HG03064 (cell line): ENCODE measurements at regions not wholly inside any gene's neighbourhood (a gene's known extent, or its start where the extent isn't known, plus 50 kb on each side); places are given as distances from the start of the nearest gene placed in this dataset.

Source experiments
- ATAC-seq: cut with Tn5 transposase; IDR thresholded peaks from one replicate; pipeline ENCODE4 v1.9.1; 2021; ENCODE audit warnings: low read depth; ENCODE audit not compliant: unreplicated experiment

GRCh38 chr3:161794551-161794950, 297.9 kb downstream of the OTOL1 start:
- ATAC-seq = no peak

DNA sequence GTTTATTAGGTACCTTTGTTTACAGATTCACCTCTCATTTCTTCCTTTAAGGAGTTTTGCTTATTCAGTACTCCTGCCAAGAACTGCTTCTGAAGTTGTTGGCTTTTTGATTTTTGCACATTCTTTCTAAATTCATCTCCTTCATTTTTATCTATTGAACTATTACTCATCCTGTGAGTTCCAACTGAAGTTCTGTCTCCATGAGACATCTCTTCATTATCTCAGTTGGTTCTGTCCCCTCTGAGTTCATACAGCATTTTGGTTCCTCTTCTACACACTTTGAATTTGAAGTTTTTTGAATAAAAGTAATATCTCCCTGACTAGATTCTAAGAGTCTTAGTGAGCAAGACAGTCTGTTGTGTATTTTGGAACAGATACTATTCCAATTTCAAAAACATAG, 299.7 kb downstream of the OTOL1 start:
- ATAC-seq = no peak

- ATAC-seq = no peak
These were observed 300.2 kb downstream of the OTOL1 start for GRCh38 chr3:161796780-161797179.

DNA sequence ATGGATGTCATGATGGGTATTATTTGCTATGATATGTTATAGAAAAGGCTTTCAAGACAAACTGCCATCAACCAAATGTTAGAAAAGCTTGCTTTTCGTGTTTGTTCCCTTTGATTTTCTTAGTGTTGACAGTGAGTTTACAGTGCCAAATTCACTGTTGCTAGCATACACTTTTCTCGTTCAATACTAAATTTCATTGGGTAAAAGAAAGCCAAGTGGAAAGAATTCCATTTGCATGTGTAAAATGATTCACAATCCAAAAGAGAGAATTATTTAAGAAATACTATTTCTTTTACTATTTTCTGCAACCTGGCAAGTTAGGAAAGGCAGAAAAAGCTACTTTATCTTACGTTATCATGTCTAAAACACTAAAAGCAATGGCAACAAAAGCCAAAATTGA, 301.4 kb downstream of the OTOL1 start:
- ATAC-seq = no peak

DNA sequence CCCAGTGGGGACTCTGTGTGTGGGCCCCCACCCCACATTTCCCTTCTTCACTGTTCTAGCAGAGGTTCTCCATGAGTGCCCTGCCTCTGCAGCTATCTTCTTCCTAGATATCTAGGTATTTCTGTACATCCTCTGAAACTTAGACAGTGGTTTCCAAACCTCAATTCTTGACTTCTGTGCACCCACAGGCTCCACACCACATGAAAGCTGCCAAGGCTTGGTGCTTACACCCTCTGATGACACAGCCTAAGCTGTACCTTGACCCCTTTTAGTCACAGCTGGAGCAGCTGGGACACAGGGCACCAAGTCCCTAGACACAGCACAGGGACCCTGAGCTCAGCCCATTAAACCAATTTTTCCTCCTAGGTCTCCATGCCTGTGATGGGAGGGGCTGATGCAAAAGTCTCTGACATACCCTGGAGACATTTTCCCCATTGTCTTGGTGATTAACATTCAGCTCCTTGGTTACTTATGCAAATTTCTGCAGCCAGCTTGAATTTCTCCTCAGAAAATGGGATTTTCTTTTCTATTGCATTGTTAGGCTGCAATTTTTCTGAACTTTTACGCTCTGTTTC, 304.5 kb downstream of the OTOL1 start:
- no peak for ATAC-seq

- ATAC-seq = no peak
These were observed 321.5 kb downstream of the OTOL1 start for GRCh38 chr3:161818106-161818505.

GRCh38 chr3:161821591-161821990, 325.0 kb downstream of the OTOL1 start:
- no peak for ATAC-seq

- ATAC-seq = no peak
These were observed 325.7 kb downstream of the OTOL1 start for GRCh38 chr3:161822291-161822690.

GRCh38 chr3:161823910-161824309, 327.3 kb downstream of the OTOL1 start:
- ATAC-seq = no peak

GRCh38 chr3:161838021-161838420, 341.4 kb downstream of the OTOL1 start:
- ATAC-seq = no peak

DNA sequence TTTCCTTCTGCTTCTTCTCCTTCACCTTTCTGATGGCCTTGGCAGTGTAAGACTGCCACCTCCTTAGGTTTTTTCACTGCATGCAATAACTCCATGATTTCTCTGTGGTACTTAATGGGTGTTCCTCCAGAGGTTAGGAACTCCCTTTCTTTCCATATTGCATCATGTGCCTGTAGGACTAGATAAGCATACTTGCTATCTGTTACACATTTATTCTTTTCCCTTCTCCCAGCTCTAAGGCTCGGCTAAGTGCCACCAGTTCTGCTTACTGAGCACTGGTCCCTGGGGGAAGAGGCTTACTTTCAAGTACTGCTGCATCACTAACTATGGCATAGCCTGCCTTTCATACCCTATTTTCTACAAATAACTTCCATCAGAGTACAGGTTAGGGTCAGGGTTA, 351.8 kb downstream of the OTOL1 start:
- no peak for ATAC-seq

- ATAC-seq = peak; percentile 78
These were observed 355.4 kb downstream of the OTOL1 start for GRCh38 chr3:161851941-161852566.

- no peak for ATAC-seq
These were observed 356.1 kb downstream of the OTOL1 start for GRCh38 chr3:161852744-161853143.

DNA sequence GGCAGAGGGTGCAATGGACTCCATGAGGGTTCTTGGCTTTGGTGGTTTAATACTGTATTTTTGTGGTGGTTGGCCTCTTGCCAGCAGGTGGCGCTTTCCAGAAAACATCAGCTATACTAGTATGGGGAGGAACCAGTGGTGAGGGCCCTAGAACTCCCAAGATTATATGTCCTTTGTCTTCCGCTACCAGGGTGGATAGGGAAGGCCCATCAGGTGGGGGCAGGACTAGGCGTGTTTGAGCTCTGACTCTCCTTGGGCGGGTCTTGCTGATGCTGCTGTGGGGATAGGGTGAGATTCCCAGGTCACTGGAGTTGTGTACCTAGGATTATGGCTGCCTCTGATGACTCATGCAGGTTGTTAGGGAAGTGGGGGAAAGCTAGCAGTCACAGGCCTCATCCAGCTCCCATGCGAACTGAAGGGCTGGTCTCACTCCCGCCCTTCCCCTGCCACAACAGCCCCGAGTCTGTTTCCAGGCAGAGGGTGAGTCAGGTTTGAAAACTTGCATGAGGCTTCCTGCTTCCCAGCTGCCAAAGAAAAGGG, 357.7 kb downstream of the OTOL1 start:
- no peak for ATAC-seq

GRCh38 chr3:161859057-161859456, 362.4 kb downstream of the OTOL1 start:
- ATAC-seq = no peak

GRCh38 chr3:161859865-161860450, 363.4 kb downstream of the OTOL1 start:
- ATAC-seq = no peak

DNA sequence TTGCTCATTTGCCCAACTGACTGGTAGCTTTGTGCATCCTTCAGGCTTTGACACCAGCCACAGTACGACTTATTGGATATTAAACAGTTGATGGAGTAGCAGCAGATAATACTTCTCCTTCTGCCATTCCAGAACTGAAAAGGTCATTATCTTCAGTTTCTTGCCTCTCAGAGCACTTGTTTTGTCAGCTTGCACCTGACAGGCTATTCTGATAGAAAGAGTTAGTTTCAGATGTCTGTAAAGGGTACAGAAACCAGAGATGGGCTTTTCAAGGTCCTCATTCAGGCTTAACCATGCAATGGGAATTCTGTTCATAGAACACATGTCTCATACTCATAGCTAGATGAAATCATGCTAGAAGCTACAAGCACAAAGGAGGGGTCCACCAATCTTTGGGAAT, 367.2 kb downstream of the OTOL1 start:
- no peak for ATAC-seq

DNA sequence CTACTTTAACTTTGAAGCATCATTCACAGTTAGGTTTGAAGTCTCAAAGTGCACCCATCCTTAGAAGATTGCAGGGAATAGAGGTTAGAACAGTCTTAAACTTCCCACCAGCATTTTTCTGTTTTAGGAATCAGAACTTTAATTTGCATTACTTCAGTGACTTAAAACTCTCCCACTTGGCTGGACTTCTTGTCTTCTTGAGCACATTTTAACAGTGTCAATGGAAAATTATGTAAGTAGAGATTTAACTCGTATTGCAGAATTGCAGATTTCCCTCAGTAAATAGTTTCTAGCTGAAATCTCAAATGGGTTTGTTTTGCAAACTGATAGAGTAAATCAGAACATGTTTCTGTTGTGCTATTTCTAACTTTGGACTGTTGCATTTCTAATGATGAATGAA, 369.6 kb downstream of the OTOL1 start:
- ATAC-seq = no peak

- ATAC-seq = no peak
These were observed 378.9 kb downstream of the OTOL1 start for GRCh38 chr3:161875483-161875882.

- no peak for ATAC-seq
These were observed 382.9 kb downstream of the OTOL1 start for GRCh38 chr3:161879470-161879869.

- ATAC-seq = no peak
These were observed 388.2 kb downstream of the OTOL1 start for GRCh38 chr3:161884830-161885229.

DNA sequence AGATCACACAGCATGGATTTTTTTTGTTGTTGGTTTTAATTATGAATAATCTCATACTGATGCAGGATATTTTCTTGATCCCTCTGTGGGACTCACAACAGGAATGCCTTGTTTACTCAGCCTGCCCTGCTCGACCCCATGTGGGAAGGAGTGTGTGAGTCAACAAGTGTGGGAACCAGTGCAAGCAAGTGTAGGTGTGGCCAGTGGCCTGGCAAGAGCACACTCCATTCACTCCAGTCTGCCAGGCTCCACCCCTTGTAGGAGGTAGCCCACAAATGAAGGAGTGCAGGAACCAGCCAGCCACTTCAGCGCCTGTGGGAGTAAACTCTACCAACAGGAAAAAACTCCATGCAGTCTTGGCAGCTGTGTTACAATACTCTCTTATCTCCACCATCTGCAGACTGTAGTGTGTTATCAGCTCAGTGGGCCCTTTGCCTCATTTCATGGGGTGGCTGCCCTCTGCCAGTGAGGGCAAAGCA, 393.6 kb downstream of the OTOL1 start:
- no peak for ATAC-seq
